Epithelial cell of esophagus (primary cell): ENCODE measurements at regions not wholly inside any gene's neighbourhood (a gene's known extent, or its start where the extent isn't known, plus 50 kb on each side); places are given as distances from the start of the nearest gene placed in this dataset.
A peak's percentile ranks its signal among the peaks of the same experiment; 100 is the strongest.

Source experiments
- DNase-seq: peaks from one replicate; pipeline ENCODE4 v3.0.0; 2010; ENCODE audit warnings: low read depth
- H3K4me3 ChIP-seq: 2 replicates; pipeline ENCODE4 v1.5.1; 2011; ENCODE audit warnings: mild to moderate bottlenecking, low read length, control low read depth
- CTCF ChIP-seq: IDR thresholded peaks from 2 replicates; pipeline ENCODE4 v1.5.1; 2011; ENCODE audit warnings: low read depth, mild to moderate bottlenecking, low read length, control low read depth, inconsistent platforms; ENCODE audit not compliant: insufficient read depth; ENCODE audit errors: missing control alignments

GRCh38 chr6:105844275-105844883 lies 241.8 kb upstream of the PRDM1 start:
- TF ChIP-seq CTCF: no peak
- no peak for DNase-seq

GRCh38 chr6:105839266-105839665 lies 246.9 kb upstream of the PRDM1 start:
- H3K4me3 ChIP-seq: no peak overlapping the region
- no peak for TF ChIP-seq CTCF
- no peak for DNase-seq

More at GRCh38 chr6:105844275-105844883, 241.8 kb upstream of the PRDM1 start:
- no peak overlapping the region for H3K4me3 ChIP-seq

GRCh38 chr6:105838171-105838570 lies 248.0 kb upstream of the PRDM1 start:
- TF ChIP-seq CTCF: no peak

GRCh38 chr6:105836889-105837288 lies 249.2 kb upstream of the PRDM1 start:
- TF ChIP-seq CTCF: no peak
- DNase-seq: peak; percentile 50

More at GRCh38 chr6:105838171-105838570, 248.0 kb upstream of the PRDM1 start:
- DNase-seq: no peak
- H3K4me3 ChIP-seq: no peak overlapping the region

GRCh38 chr6:105836379-105836778 lies 249.8 kb upstream of the PRDM1 start:
- DNase-seq: no peak
- no peak overlapping the region for H3K4me3 ChIP-seq
- TF ChIP-seq CTCF: no peak

More at GRCh38 chr6:105836889-105837288, 249.2 kb upstream of the PRDM1 start:
- no peak overlapping the region for H3K4me3 ChIP-seq

- peak; percentile 69 for TF ChIP-seq CTCF
- DNase-seq: peak; percentile 87
- H3K4me3 ChIP-seq: no peak overlapping the region
Observed at GRCh38 chr6:105835373-105835772, 250.8 kb upstream of the PRDM1 start.
